ENCODE measurements at regions not wholly inside any gene's neighbourhood (a gene's known extent, or its start where the extent isn't known, plus 50 kb on each side); places are given as distances from the start of the nearest gene placed in this dataset.

DNA sequence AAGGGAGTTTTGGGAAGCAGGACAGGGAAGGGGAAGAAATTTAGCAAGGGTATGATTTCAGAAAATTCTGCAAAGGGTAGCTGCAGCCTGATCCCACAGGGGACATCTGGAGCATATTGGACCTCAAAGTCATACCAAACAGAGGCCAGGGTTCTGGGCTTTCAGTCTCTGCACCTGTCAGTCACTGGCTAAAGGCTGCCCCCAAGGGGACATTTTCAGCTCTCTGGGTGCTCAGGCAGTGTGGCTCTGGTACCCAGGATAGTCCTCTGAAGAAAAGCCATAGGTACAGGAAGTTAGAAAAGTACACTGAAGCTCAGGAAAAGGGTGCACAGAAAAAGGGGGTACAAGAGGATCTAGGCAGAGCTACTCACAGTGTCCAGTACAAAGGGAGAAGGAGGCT is 149.2 kb downstream of the INSIG2 start:
- Histone ChIP-seq H3K9me3 (ENCODE audit: low read depth, low read length) (no peaks in the 10 kb centered on the region), H3K4me1 (ENCODE audit: insufficient read depth, low read length) (no peaks in the 10 kb centered on the region), H3K79me2 (ENCODE audit: insufficient read depth, low read length) (no peaks in the 10 kb centered on the region), H4K20me1 (ENCODE audit: insufficient read depth, low read length) (no peaks in the 10 kb centered on the region), H3K4me2 (ENCODE audit: insufficient read depth, low read length) (no peak overlapping the region), H2AFZ (ENCODE audit: low read length) (no peak overlapping the region), H3K27me3 (ENCODE audit: insufficient read depth, low read length) (no peaks in the 10 kb centered on the region), H3K4me3 (ENCODE audit: insufficient read depth, low read length) (no peak overlapping the region), H3K36me3 (ENCODE audit: insufficient read depth, low read length) (no peaks in the 10 kb centered on the region), H3K27ac (ENCODE audit: low read depth, low read length) (no peak overlapping the region)
- TF ChIP-seq, protein P1, sequence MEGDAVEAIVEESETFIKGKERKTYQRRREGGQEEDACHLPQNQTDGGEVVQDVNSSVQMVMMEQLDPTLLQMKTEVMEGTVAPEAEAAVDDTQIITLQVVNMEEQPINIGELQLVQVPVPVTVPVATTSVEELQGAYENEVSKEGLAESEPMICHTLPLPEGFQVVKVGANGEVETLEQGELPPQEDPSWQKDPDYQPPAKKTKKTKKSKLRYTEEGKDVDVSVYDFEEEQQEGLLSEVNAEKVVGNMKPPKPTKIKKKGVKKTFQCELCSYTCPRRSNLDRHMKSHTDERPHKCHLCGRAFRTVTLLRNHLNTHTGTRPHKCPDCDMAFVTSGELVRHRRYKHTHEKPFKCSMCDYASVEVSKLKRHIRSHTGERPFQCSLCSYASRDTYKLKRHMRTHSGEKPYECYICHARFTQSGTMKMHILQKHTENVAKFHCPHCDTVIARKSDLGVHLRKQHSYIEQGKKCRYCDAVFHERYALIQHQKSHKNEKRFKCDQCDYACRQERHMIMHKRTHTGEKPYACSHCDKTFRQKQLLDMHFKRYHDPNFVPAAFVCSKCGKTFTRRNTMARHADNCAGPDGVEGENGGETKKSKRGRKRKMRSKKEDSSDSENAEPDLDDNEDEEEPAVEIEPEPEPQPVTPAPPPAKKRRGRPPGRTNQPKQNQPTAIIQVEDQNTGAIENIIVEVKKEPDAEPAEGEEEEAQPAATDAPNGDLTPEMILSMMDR (IDR thresholded peaks at IDR 0.05; ENCODE audit: extremely low read depth, low read depth, low read length): no peak
- DNase-seq (ENCODE audit: insufficient read length, low spot score, missing footprints): no peak

DNA sequence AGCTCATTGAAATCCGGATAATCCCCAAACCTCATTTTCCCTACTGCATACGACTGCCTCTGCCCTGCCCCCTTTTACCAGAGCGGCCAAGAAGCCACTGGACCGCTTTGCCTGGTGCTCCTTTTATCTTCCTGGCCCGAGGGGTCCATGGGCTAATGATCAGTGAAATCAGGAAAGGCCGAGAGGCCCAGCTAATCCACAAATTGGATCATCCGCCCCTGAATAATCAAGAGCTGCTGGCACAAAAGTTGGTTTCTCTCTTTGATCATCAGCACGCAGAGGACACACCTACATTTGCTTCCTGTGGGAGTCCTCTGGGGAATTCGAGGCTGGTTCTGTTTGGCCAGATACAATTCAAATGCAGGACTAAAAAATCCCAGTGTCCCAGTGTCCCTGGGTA is 144.5 kb downstream of the INSIG2 start:
- Histone ChIP-seq H3K4me1 (ENCODE audit: insufficient read depth, low read length) (no peaks in the 10 kb centered on the region), H3K4me2 (ENCODE audit: insufficient read depth, low read length) (no peak overlapping the region), H4K20me1 (ENCODE audit: insufficient read depth, low read length) (no peaks in the 10 kb centered on the region), H3K36me3 (ENCODE audit: insufficient read depth, low read length) (no peaks in the 10 kb centered on the region), H2AFZ (ENCODE audit: low read length) (no peak overlapping the region), H3K9me3 (ENCODE audit: low read depth, low read length) (no peaks in the 10 kb centered on the region), H3K4me3 (ENCODE audit: insufficient read depth, low read length) (no peak overlapping the region), H3K79me2 (ENCODE audit: insufficient read depth, low read length) (no peaks in the 10 kb centered on the region), H3K27me3 (ENCODE audit: insufficient read depth, low read length) (no peaks in the 10 kb centered on the region), H3K27ac (ENCODE audit: low read depth, low read length) (no peak overlapping the region)
- TF ChIP-seq, protein P1 (IDR thresholded peaks at IDR 0.05; ENCODE audit: extremely low read depth, low read depth, low read length): no peak
- DNase-seq (ENCODE audit: insufficient read length, low spot score, missing footprints): no peak

DNA sequence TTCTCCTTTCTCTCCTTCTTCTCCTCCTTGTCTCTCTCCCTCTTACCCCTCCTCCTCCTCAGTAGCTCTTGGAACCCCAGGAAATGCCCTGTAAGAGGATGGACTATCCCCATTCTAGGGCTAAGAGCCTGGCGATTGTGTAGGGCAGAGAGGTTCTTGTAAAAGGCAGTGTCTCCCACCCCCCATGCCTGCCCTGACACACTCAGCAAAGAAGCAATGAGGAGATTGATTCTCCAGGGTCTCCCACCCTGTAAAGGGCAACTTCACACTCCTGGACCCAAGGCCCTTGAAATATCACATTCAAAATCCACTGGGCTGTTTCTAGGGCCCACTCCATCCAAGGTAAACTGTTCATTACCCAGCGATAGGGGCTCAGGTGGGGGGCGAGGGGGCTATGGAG is 144.1 kb downstream of the INSIG2 start:
- Histone ChIP-seq H3K4me1 (ENCODE audit: insufficient read depth, low read length) (no peaks in the 10 kb centered on the region), H3K4me2 (ENCODE audit: insufficient read depth, low read length) (no peak overlapping the region), H3K9me3 (ENCODE audit: low read depth, low read length) (no peaks in the 10 kb centered on the region), H3K4me3 (ENCODE audit: insufficient read depth, low read length) (no peak overlapping the region), H3K36me3 (ENCODE audit: insufficient read depth, low read length) (no peaks in the 10 kb centered on the region), H4K20me1 (ENCODE audit: insufficient read depth, low read length) (no peaks in the 10 kb centered on the region), H3K27ac (ENCODE audit: low read depth, low read length) (no peak overlapping the region), H3K79me2 (ENCODE audit: insufficient read depth, low read length) (no peaks in the 10 kb centered on the region), H3K27me3 (ENCODE audit: insufficient read depth, low read length) (no peaks in the 10 kb centered on the region), H2AFZ (ENCODE audit: low read length) (no peak overlapping the region)
- DNase-seq (ENCODE audit: insufficient read length, low spot score, missing footprints): no peak
- TF ChIP-seq, protein P1 (IDR thresholded peaks at IDR 0.05; ENCODE audit: extremely low read depth, low read depth, low read length): no peak

DNA sequence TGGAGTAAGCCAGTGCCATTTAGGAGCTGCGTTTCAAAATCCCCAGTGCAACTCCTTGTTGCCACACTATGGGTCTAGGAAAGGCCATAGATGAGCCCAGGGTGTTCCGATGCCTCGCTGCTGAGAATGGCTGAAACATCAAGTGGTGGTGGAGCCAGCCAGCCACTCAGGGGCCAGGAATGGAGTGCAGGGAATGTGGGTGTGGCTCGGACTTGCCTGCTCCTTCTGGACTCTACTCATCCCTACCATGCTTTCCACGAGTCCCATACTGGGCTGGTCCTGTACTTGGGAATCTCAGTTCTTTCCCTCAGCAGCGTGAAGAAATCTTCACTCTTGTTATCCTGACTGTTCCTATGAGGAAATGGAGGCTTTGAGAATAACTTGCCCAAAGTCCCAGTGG is 143.5 kb downstream of the INSIG2 start:
- Histone ChIP-seq H3K4me1 (ENCODE audit: insufficient read depth, low read length) (no peaks in the 10 kb centered on the region), H3K4me2 (ENCODE audit: insufficient read depth, low read length) (no peak overlapping the region), H3K27me3 (ENCODE audit: insufficient read depth, low read length) (peaks cover 2% of the 10 kb centered on the region), H3K9me3 (ENCODE audit: low read depth, low read length) (no peaks in the 10 kb centered on the region), H3K79me2 (ENCODE audit: insufficient read depth, low read length) (no peaks in the 10 kb centered on the region), H4K20me1 (ENCODE audit: insufficient read depth, low read length) (no peaks in the 10 kb centered on the region), H2AFZ (ENCODE audit: low read length) (no peak overlapping the region), H3K36me3 (ENCODE audit: insufficient read depth, low read length) (no peaks in the 10 kb centered on the region), H3K27ac (ENCODE audit: low read depth, low read length) (no peak overlapping the region), H3K4me3 (ENCODE audit: insufficient read depth, low read length) (no peak overlapping the region)
- TF ChIP-seq, protein P1 (IDR thresholded peaks at IDR 0.05; ENCODE audit: extremely low read depth, low read depth, low read length): no peak
- no peak for DNase-seq (ENCODE audit: insufficient read length, low spot score, missing footprints)
